GM19193 (cell line): ENCODE measurements at regions not wholly inside any gene's neighbourhood (a gene's known extent, or its start where the extent isn't known, plus 50 kb on each side); places are given as distances from the start of the nearest gene placed in this dataset.

Experiments used
- POLR2A ChIP-seq: IDR thresholded peaks from 4 replicates; pipeline ENCODE4 v1.6.1; 2011; ENCODE audit not compliant: insufficient read depth, insufficient read length; ENCODE audit errors: extremely low read depth

DNA sequence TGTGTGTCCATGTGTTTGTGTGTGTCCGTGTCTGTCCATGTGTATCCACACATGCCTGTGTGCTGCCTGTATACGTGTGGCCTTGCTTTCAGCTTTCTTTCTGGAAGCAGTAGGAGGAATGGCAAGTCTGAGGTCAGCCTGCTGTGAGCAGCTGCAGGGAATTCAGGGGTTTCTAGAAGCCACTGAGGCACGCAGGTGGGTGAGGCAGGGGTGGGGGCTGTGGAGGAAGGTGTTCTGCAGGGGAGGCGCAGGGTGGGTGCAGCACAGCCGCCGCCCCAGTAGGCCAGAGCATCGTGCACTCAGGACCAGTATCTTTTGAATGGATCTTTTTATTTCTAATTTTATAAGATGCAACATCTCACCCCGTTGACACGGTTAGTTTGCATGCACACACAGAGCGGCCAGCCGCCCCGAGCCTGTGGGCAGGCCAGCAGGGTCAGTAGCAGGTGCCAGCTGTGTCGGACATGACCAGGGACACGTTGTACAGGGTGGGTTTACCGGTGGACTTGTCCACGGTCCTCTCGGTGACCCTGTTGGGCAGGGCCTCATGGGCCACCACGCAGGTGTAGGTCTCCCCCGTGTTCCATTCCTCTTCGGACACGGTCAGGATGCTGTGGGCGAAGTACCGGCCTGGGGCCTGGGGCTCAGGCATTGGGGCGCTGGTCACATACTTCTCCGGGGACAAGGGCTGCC lies 327.7 kb downstream of the TMEM121 start:
- TF ChIP-seq POLR2A: no peak

DNA sequence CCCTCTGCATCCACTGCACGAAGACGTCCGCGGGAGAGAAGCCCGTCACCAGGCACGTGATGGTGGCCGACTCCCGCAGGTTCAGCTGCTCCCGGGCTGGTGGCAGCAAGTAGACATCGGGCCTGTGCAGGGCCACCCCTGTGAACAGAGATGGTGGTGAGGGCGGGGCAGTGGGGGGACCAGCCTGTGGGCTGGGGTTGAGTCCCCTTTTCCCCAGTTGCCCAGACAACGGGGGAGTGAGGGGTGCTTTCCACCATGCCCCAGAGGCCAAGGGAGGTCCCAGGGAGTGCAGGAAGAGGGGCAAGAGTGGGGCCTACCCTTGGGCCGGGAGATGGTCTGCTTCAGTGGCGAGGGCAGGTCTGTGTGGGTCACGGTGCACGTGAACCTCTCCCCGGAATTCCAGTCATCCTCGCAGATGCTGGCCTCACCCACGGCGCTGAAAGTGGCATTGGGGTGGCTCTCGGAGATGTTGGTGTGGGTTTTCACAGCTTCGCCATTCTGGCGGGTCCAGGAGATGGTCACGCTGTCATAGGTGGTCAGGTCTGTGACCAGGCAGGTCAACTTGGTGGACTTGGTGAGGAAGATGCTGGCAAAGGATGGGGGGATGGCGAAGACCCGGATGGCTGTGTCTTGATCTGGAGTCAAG lies 328.3 kb downstream of the TMEM121 start:
- peak; percentile 83 for TF ChIP-seq POLR2A

DNA sequence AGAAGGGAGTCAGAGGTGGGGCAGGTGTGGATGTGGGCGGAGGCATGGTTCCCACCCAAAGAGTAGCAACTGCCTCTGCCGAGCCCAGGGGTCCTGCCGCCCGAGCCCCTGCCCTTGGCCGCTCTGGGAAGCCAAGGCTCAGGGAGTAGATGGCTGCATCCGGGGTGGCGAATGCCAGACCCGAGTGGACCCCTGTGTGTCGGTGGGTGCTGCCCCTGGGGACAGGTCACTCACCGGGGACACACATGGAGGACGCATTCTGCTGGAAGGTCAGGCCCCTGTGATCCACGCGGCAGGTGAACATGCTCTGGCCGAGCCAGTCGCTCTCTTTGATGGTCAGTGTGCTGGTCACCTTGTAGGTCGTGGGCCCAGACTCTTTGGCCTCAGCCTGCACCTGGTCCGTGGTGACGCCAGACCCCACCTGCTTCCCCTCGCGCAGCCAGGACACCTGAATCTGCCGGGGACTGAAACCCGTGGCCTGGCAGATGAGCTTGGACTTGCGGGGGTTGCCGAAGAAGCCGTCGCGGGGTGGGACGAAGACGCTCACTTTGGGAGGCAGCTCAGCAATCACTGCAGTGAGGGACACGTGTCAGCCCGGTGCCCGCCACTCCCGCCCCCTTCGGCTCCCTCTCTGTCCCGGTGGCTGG lies 329.0 kb downstream of the TMEM121 start:
- peak; percentile 71 for TF ChIP-seq POLR2A

DNA sequence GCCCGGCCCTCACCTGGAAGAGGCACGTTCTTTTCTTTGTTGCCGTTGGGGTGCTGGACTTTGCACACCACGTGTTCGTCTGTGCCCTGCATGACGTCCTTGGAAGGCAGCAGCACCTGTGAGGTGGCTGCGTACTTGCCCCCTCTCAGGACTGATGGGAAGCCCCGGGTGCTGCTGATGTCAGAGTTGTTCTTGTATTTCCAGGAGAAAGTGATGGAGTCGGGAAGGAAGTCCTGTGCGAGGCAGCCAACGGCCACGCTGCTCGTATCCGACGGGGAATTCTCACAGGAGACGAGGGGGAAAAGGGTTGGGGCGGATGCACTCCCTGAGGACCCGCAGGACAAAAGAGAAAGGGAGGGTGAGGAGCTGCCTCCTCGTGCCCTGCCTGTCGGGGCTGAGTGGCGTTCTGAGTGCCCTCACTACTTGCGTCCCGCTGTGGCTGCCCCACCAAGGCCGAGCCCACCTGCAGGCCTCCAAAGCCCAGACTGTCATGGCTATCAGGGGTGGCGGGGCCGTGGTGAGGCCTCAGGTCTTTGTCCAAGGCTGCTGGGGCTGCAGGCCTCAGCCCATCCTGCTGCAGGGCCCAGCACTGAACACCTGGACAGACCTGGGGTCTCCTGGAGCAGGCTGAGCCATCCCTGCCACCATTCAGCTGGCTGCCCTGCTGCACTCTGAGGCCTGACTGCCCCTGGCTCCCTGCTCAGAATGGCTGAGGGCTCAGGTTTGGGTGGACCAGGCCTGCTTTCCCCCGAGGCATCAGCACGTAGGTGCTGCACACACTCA lies 329.7 kb downstream of the TMEM121 start:
- TF ChIP-seq POLR2A: peak; percentile 74

DNA sequence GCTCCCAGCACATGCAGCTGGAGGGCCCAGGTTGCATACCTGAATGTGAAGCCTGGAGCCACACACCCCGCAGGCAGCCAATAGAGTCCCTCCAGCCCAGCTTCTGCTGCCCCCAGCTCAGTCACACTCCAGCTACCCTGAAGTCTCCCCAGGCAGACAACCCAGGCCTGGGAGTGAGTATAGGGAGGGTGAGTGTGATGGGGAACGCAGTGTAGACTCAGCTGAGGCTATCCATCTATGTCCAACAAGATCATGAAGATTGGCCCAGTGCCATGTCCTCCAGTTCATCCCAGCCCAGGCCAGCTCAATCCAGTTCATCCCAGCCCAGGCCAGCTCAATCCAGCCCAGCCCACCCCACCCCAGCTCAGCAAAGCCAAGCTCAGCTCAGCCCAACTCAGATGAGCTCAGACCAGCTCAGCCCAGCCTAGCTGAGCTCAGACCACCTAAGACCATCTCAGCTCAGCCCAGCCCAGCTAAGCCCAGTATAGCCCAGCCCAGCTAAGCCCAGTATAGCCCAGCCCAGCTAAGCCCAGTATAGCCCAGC lies 330.4 kb downstream of the TMEM121 start:
- TF ChIP-seq POLR2A: no peak

DNA sequence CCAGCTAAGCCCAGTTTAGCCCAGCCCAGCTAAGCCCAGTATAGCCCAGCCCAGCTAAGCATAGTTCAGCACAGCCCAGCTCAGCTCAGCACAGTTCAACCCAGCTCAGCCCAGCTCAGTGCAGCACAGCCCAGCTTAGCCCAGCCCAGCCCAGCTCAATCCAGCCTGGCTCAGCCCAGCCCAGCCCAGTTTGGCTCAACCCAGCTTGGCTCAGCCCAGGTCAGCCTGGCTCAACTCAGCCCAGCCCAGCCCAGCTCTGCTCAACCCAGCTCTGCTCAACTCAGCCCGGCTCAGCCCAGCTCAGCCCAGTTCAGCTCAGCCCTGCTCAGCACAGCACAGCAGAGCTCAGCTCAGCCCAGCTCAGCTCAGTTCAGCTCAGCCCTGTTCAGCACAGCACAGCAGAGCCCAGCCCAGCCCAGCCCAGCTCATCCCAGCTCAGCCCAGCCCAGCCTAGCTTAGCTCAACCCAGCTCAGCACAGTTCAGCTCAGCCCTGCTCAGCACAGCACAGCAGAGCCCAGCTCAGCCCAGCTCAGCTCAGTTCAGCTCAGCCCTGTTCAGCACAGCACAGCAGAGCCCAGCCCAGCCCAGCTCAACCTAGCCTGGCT lies 330.9 kb downstream of the TMEM121 start:
- TF ChIP-seq POLR2A: peak; percentile 72

DNA sequence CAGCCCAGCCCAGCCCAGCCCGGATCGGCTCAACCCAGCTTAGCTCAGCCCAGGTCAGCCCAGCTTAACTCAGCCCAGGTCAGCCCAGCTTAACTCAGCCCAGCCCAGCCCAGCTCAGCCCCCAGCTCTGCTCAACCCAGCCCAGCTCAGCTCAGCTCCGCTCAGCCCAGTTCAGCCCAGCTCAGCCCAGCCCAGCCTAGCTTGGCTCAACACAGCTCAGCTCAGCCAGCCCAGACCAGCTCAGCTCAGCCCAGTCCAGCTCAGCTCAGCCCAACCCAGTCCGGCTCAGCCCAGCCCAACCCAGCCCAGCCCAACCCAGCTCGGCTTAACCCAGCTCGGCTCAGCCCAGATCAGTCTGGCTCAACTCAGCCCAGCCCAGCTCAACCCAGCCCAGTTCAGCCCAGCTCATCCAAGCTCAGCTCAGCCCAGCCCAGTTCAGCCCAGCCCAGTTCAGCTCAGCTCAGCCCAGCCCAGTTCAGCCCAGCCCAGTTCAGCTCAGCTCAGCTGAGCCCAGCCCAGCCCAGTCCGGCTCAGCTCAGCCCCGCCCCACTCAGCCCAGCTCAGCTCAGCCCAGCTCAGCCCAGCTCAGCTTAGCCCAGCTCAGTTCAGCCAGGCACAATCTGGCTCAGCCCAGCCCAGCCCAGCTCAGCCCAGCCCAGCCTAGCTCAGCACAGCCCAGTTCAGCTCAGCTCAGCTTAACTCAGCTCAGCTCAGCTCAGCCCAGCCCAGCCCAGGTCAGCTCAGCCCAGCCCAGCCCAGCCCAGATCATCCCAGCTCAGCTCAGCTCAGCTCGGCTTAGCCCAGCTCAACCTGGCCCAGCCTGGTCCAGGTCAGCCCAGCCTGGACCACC lies 331.7 kb downstream of the TMEM121 start:
- peak; percentile 62 for TF ChIP-seq POLR2A

DNA sequence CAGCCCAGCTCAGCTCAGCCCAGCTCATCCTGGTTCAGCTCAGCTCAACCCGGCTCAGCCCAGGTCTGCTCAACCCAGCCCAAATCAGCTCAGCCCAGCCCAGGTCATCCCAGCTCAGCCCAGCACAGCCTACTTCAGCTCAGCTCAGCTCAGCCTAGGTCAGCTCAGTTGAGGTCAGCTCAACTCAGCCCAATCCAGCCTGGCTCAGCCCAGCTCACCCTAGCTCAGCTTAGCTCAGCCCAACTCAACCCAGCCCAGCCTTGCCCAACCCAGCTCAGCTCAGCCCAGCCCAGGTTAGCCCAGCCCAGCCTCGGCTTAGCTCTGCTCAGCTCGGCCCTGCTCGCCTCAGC lies 332.3 kb downstream of the TMEM121 start:
- peak; percentile 81 for TF ChIP-seq POLR2A

DNA sequence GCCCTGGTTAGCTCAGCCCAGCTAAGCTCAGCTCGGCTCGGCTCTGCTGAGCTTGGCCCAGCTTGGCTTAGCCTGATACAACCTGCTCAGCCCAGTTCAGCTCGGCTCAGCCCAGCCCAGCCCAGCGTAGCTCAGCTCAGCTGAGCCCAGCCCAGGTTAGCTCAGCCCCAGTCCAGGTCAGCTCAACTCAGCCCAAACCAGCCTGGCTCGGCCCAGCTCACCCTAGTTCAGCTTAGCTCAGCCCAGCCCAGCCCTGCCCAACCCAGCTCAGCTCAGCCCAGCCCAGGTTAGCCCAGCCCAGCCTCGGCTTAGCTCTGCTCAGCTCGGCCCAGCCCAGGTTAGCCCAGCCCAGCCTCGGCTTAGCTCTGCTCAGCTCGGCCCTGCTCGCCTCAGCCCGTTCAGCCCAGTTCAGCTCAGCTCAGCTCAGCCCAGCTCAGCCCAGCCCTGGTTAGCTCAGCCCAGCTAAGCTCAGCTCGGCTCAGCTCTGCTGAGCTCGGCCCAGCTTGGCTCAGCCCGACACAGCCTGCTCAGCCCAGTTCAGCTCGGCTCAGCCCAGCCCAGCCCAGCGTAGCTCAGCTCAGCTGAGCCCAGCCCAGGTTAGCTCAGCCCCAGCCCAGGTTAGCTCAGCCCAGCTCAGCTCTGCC lies 332.8 kb downstream of the TMEM121 start:
- TF ChIP-seq POLR2A: peak; percentile 40

DNA sequence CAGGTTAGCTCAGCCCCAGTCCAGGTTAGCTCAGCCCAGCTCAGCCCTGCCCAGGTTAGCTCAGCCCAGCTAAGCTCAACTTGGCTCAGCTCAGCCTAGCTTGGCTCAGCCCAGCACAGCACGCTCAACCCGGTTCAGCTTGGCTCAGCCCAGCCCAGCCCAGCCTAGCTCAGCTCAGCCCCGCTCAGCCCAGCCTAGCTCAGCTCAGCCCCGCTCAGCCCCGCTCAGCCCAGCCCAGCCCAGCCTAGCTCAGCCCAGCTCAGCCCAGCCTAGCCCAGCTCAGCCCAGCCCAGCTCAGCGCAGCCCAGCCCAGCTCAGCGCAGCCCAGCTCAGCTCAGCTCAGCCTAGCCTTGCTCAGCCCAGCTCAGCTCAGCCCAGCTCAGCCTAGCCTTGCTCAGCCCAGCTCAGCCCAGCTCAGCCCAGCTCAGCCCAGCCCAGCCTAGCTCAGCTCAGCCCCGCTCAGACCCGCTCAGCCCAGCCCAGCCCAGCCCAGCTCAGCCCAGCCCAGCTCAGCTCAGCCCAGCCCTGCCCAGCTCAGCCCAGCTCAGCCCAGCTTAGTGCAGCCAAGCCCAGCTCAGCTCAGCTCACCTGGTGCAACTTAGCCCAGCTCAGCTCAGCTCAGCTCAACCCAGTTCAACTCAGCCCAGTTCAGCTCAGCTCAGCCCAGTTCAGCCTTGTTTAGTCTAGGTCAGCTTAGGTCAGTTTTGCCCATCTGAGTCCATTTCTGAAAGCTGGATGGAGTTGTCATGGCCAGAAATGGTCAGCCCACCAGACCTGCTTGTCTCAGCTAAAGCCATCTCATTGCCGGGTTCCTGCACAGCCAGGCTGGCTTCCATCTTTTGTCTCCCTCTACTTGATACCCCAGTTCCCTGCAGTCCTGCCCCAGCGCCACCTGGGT lies 333.6 kb downstream of the TMEM121 start:
- TF ChIP-seq POLR2A: peak; percentile 82

DNA sequence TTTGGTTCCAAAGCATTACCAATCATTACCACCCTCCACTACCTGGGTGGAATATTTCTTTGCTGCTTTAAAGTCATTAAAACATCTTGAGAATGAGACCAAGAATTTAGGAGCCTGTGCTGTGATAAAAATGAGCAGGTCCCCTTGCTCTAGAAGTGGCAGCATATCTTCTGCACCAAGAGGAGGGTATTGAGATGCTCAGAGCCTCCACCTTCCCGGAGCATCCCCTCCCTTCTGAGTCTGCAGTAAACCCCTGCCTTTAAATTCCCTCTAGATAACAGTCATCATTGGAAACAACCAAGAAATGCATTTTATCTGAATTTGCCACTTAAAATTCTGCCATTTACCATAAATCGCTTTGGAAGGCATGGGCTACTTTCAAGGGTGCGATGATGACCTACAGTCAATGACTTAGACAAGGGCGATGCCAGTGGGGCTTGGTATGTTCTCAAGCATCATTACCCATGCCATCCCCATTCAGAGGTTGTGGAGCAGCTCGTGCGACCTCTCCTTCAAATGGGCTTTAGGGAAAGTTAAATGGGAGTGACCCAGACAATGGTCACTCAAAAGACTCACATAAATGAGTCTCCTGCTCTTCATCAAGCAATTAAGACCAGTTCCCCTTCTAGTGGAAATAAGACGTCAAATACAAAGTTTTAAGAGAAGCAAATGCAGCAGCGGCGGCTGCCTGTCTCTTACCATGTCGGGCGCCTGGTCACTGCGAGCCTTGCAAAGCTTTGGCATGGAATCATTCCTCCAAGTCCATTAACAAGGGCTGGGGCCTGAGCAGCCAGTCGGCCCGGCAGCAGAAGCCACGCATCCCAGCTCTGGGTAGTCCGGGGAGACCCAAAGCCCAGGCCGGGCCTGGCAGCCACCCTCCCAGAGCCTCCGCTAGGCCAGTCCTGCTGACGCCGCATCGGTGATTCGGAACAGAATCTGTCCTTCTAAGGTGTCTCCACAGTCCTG lies 334.5 kb downstream of the TMEM121 start:
- TF ChIP-seq POLR2A: peak; percentile 91

DNA sequence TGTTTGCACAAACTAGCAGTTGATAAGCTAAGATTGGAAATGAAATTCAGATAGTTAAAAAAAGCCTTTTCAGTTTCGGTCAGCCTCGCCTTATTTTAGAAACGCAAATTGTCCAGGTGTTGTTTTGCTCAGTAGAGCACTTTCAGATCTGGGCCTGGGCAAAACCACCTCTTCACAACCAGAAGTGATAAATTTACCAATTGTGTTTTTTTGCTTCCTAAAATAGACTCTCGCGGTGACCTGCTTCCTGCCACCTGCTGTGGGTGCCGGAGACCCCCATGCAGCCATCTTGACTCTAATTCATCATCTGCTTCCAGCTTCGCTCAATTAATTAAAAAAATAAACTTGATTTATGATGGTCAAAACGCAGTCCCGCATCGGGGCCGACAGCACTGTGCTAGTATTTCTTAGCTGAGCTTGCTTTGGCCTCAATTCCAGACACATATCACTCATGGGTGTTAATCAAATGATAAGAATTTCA lies 335.6 kb downstream of the TMEM121 start:
- TF ChIP-seq POLR2A: peak; percentile 80
